IMR-90 (cell line): ENCODE measurements at regions not wholly inside any gene's neighbourhood (a gene's known extent, or its start where the extent isn't known, plus 50 kb on each side); places are given as distances from the start of the nearest gene placed in this dataset.

Experiments used
- ATAC-seq: fragments of 200-7000 bp; cut with Tn5 transposase; 2 replicates; pipeline ENCODE4 v1.9.1; 2020; ENCODE audit warnings: low read depth, mild to moderate bottlenecking, moderate library complexity
- BruUV-seq: library from RNA; stranded (reverse); fragments of 400-500 nt; replicated peaks from 2 replicates; lab custom pipeline; 2021; lab: Mats Ljungman, UMichigan
- CTCF ChIA-PET: fragments of 300-600 bp; formaldehyde crosslinking; extraction: SDS; loops from one replicate; lab custom pipeline; 2021; ENCODE audit warnings: antibody characterized with exemption; lab: Yijun Ruan, JAX
- POLR2A ChIA-PET: fragments of 300-600 bp; sonication (Branson Sonifier 250); formaldehyde crosslinking; loops from one replicate; lab custom pipeline; 2022; ENCODE audit warnings: antibody characterized with exemption; ENCODE audit not compliant: unreplicated experiment; lab: Charles Lee
- DNase-seq: peaks from one replicate; pipeline ENCODE4 v3.0.0; 2013
- H2AFZ ChIP-seq: replicated peaks from 2 replicates; pipeline ENCODE3; 2013; ENCODE audit warnings: low read length, mild to moderate bottlenecking; ENCODE audit not compliant: poor library complexity
- H2AK5ac ChIP-seq: 2 replicates; pipeline ENCODE4 v1.6.1; 2013; ENCODE audit warnings: low read depth, low read length, inconsistent platforms
- H2AK9ac ChIP-seq: replicated peaks from 2 replicates; pipeline ENCODE3; 2013; ENCODE audit warnings: mild to moderate bottlenecking, low read depth, low read length, moderate library complexity; ENCODE audit not compliant: poor library complexity
- H2BK120ac ChIP-seq: 2 replicates; pipeline ENCODE4 v1.6.1; 2013; ENCODE audit warnings: low read depth, low read length, inconsistent platforms
- H2BK15ac ChIP-seq: 3 replicates; pipeline ENCODE4 v1.6.1; 2013; ENCODE audit warnings: low read depth, low read length, inconsistent platforms
- H2BK20ac ChIP-seq: 2 replicates; pipeline ENCODE4 v1.6.1; 2013; ENCODE audit warnings: low read depth, mild to moderate bottlenecking, inconsistent platforms, low read length, moderate library complexity
- H2BK5ac ChIP-seq: 2 replicates; pipeline ENCODE4 v1.6.1; 2013; ENCODE audit warnings: mild to moderate bottlenecking, low read depth, low read length, inconsistent platforms; ENCODE audit not compliant: poor library complexity, severe bottlenecking
- H3K14ac ChIP-seq: replicated peaks from 2 replicates; pipeline ENCODE4 v1.6.1; 2013; ENCODE audit warnings: low read depth, low read length, inconsistent platforms
- H3K18ac ChIP-seq: 2 replicates; pipeline ENCODE4 v1.6.1; 2013; ENCODE audit warnings: low read depth, low read length, control low read depth
- H3K23ac ChIP-seq: 2 replicates; pipeline ENCODE4 v1.6.1; 2013; ENCODE audit warnings: low read depth, low read length, inconsistent platforms
- H3K27ac ChIP-seq: 2 replicates; pipeline ENCODE4 v1.5.1; 2013; ENCODE audit warnings: mild to moderate bottlenecking, control low read depth, low read length; ENCODE audit not compliant: insufficient read depth
- H3K27me3 ChIP-seq: 2 replicates; pipeline ENCODE4 v1.6.1; 2013; ENCODE audit warnings: low read length; ENCODE audit not compliant: control insufficient read depth, insufficient read depth
- H3K36me3 ChIP-seq: 2 replicates; pipeline ENCODE4 v1.6.1; 2013; ENCODE audit warnings: low read length, mixed read lengths; ENCODE audit not compliant: control insufficient read depth, insufficient read depth
- H3K4ac ChIP-seq: 2 replicates; pipeline ENCODE4 v1.6.1; 2013; ENCODE audit warnings: low read depth, low read length, inconsistent platforms
- H3K4me1 ChIP-seq: 2 replicates; pipeline ENCODE4 v1.6.1; 2013; ENCODE audit warnings: low read length, mixed read lengths; ENCODE audit not compliant: control insufficient read depth, insufficient read depth
- H3K4me2 ChIP-seq: 2 replicates; pipeline ENCODE4 v1.6.1; 2013; ENCODE audit warnings: low read depth, mild to moderate bottlenecking, control low read depth, low read length, moderate library complexity
- H3K4me3 ChIP-seq: 2 replicates; pipeline ENCODE4 v1.5.1; 2013; ENCODE audit warnings: low read depth, mild to moderate bottlenecking, control low read depth, low read length, moderate library complexity; ENCODE audit not compliant: insufficient read depth
- H3K56ac ChIP-seq: 2 replicates; pipeline ENCODE4 v1.6.1; 2013; ENCODE audit warnings: low read length, inconsistent platforms; ENCODE audit not compliant: insufficient read depth; ENCODE audit errors: extremely low read depth
- H3K79me1 ChIP-seq, 2 experiments: 2 replicates each; pipeline ENCODE4 v1.6.1; 2013; ENCODE audit warnings: low read length in 2 of 2, inconsistent platforms in 1 of 2, low read depth in 1 of 2
- H3K9ac ChIP-seq: 2 replicates; pipeline ENCODE4 v1.6.1; 2013; ENCODE audit warnings: low read depth, low read length, control low read depth
- H3K9me1 ChIP-seq: 2 replicates; pipeline ENCODE4 v1.6.1; 2013; ENCODE audit warnings: low read length, inconsistent platforms; ENCODE audit not compliant: insufficient read depth
- H3K9me3 ChIP-seq: 2 replicates; pipeline ENCODE4 v1.6.1; 2013; ENCODE audit warnings: low read length; ENCODE audit not compliant: control insufficient read depth, insufficient read depth
- H4K20me1 ChIP-seq: 2 replicates; pipeline ENCODE4 v1.6.1; 2013; ENCODE audit warnings: low read length, inconsistent platforms; ENCODE audit not compliant: insufficient read depth
- H4K5ac ChIP-seq: 2 replicates; pipeline ENCODE4 v1.6.1; 2013; ENCODE audit warnings: mild to moderate bottlenecking, low read depth, low read length, control low read depth
- H4K8ac ChIP-seq, 2 experiments: 2 replicates each; pipeline ENCODE4 v1.6.1; 2013; ENCODE audit warnings: low read depth in 2 of 2, low read length in 2 of 2, control low read depth in 1 of 2, inconsistent platforms in 1 of 2
- H4K91ac ChIP-seq: 2 replicates; pipeline ENCODE4 v1.6.1; 2013; ENCODE audit warnings: low read depth, low read length, inconsistent platforms; ENCODE audit not compliant: insufficient read depth
- MXI1 ChIP-seq: IDR thresholded peaks from 2 replicates; pipeline ENCODE4 v1.6.1; 2012; ENCODE audit warnings: low read depth, mild to moderate bottlenecking, low read length, moderate library complexity, borderline replicate concordance
- NFE2L2 ChIP-seq: fragments of 150-350 bp; IDR thresholded peaks from 2 replicates; pipeline ENCODE4 v1.6.1; 2016; ENCODE audit warnings: low read depth, mild to moderate bottlenecking, low read length
- WGBS, 2 experiments: methylation state at CpG; one replicate each; pipeline versions ENCODE4 v1.1.5 to v1.1.7; 2013; ENCODE audit warnings: missing lambda C conversion rate in 2 of 2; ENCODE audit not compliant: insufficient read length in 1 of 2; ENCODE audit errors: extremely low coverage in 2 of 2; 5-methylcytosine and 5-hydroxymethylcytosine counted together
- dilution Hi-C: fragments of 300-500 bp; cut with HindIII; formaldehyde crosslinking; loops from one replicate; pipeline ENCODE4 v1.14.3; 2018; ENCODE audit warnings: low sequenced_read_pairs; ENCODE audit not compliant: unreplicated experiment
- in situ Hi-C: fragments of 300-500 bp; cut with MboI; formaldehyde crosslinking; loops from 3 replicates; pipeline ENCODE4 v1.14.3; 2019; ENCODE audit warnings: low sequenced_read_pairs, inconsistent platforms, mixed read lengths
- intact Hi-C: fragments of 100-400 bp; cut with micrococcal nuclease; formaldehyde crosslinking; loops from 2 replicates; pipeline ENCODE4 v1.10.0; 2022

- H3K4ac ChIP-seq, result no peak overlapping the region
- in situ Hi-C loops (no loop called here), dilution Hi-C loops (no loop called here), intact Hi-C loops (no loop called here)
- no peak overlapping the region for H2BK120ac ChIP-seq
- ATAC-seq (no peak), DNase-seq (no peak)
- no peak overlapping the region for H3K4me2 ChIP-seq
- H3K56ac ChIP-seq, result no peak overlapping the region
- H3K36me3 ChIP-seq, result no peaks in the 10 kb centered on the region
- POLR2A ChIA-PET, result no interaction called here
- H2AFZ ChIP-seq, result no peak overlapping the region
- no peak overlapping the region for H3K14ac ChIP-seq
- no peaks in the 10 kb centered on the region for H3K79me1 ChIP-seq
- H3K9me3 ChIP-seq, result 0 out of 2 replicates have a peak, but pooled peaks cover 3% of the 10 kb centered on the region
- H4K20me1 ChIP-seq, result no peaks in the 10 kb centered on the region
- no peaks in the 10 kb centered on the region for H3K27me3 ChIP-seq
- H4K91ac ChIP-seq, result no peak overlapping the region
- H2BK15ac ChIP-seq, result no peak overlapping the region
- CTCF ChIA-PET, result no interaction called here
- H2AK5ac ChIP-seq, result no peak overlapping the region
- H3K9ac ChIP-seq, result no peak overlapping the region
- 0 out of 2 replicates have a peak, but pooled peaks cover 1% of the 10 kb centered on the region for H3K4me1 ChIP-seq
- H4K5ac ChIP-seq, result no peak overlapping the region
- no CpG with 5 or more reads among the region's 2 CpGs for WGBS, 2 experiments
- no peak overlapping the region for H2BK20ac ChIP-seq
- no peak overlapping the region for H3K27ac ChIP-seq
- peak; percentile 47 for TF ChIP-seq NFE2L2
- TF ChIP-seq MXI1, result no peak
- H3K9me1 ChIP-seq, result no peaks in the 10 kb centered on the region
- no peak overlapping the region for H2BK5ac ChIP-seq
- no peak overlapping the region for H3K4me3 ChIP-seq
- no peak overlapping the region for H4K8ac ChIP-seq
- no TSS peak for BruUV-seq
- no peak overlapping the region for H3K18ac ChIP-seq
- no peak overlapping the region for H3K23ac ChIP-seq
- H2AK9ac ChIP-seq, result no peak overlapping the region
Observed at GRCh38 chr6:148658681-148659430, 88.0 kb upstream of the UST start.
